B cell (primary cell): ENCODE measurements at regions not wholly inside any gene's neighbourhood (a gene's known extent, or its start where the extent isn't known, plus 50 kb on each side); places are given as distances from the start of the nearest gene placed in this dataset.

Experiments
- ATAC-seq: fragments of 200-7000 bp; cut with Tn5 transposase; one replicate; pipeline ENCODE4 v1.10.0; 2021; ENCODE audit warnings: low read depth, mild to moderate bottlenecking, moderate number of reproducible peaks, moderate library complexity
- CTCF ChIA-PET: fragments of 350-600 bp; sonication (Branson Sonifier 250); formaldehyde crosslinking; loops from one replicate; lab custom pipeline; 2021; ENCODE audit warnings: antibody characterized with exemption, inconsistent platforms; lab: Charles Lee
- POLR2A ChIA-PET: fragments of 350-600 bp; sonication (Branson Sonifier 250); formaldehyde crosslinking; loops from one replicate; lab custom pipeline; 2021; ENCODE audit warnings: antibody characterized with exemption; lab: Charles Lee
- DNase-seq: peaks from one replicate; pipeline ENCODE4 v3.0.0; 2013
- H2AFZ ChIP-seq: 2 replicates; pipeline ENCODE4 v1.6.1; 2012; ENCODE audit warnings: mild to moderate bottlenecking, low read depth, low read length; ENCODE audit not compliant: insufficient read depth, poor library complexity, severe bottlenecking
- H3K27ac ChIP-seq, 2 donors: 1 replicate in 1 of 2; 2 replicates in 1 of 2; pipeline ENCODE4 v1.5.1; 2012 to 2013; ENCODE audit warnings: low read length in 2 of 2, mild to moderate bottlenecking in 2 of 2, moderate library complexity in 1 of 2
- H3K27me3 ChIP-seq, 4 experiments: fragments of 200-600 bp in 1 of 4; sonication (generic) in 1 of 4; replicated peaks in 1 of 4; 1 replicate in 2 of 4; 2 replicates in 2 of 4; pipeline versions ENCODE4 v1.6.1 to v1.7.0; 2013 to 2016; ENCODE audit warnings: low read length in 3 of 4, mild to moderate bottlenecking in 2 of 4, mixed read lengths in 1 of 4, moderate library complexity in 1 of 4; ENCODE audit not compliant: insufficient read depth in 4 of 4, control insufficient read depth in 3 of 4; ENCODE audit errors: control extremely low read depth in 1 of 4
- H3K36me3 ChIP-seq, 2 experiments: replicated peaks in 1 of 2; 1 replicate in 1 of 2; 2 replicates in 1 of 2; pipeline versions ENCODE4 v1.6.1 to v1.7.1; 2013; ENCODE audit warnings: low read length in 1 of 2; ENCODE audit not compliant: insufficient read depth in 2 of 2, control insufficient read depth in 1 of 2; ENCODE audit errors: control extremely low read depth in 1 of 2, extremely low read depth in 1 of 2
- H3K4me1 ChIP-seq, 2 donors: fragments of 200-600 bp in 1 of 2; sonication (generic) in 1 of 2; 1 replicate in 1 of 2; 2 replicates in 1 of 2; pipeline versions ENCODE4 v1.5.1 to v1.6.1; 2013 to 2017; ENCODE audit warnings: low read length in 2 of 2; ENCODE audit not compliant: control insufficient read depth in 2 of 2, insufficient read depth in 2 of 2
- H3K4me2 ChIP-seq: replicated peaks from 2 replicates; pipeline ENCODE3; 2012; ENCODE audit warnings: mild to moderate bottlenecking, low read depth, low read length; ENCODE audit not compliant: poor library complexity, severe bottlenecking
- H3K4me3 ChIP-seq, 5 experiments: fragments of 200-600 bp in 1 of 5; sonication (generic) in 1 of 5; 1 replicate in 3 of 5; 2 replicates in 2 of 5; pipeline versions ENCODE4 v1.5.1 to v1.7.0; 2011 to 2016; ENCODE audit warnings: low read length in 4 of 5, mild to moderate bottlenecking in 4 of 5, low read depth in 2 of 5, control low read depth in 1 of 5, moderate library complexity in 1 of 5; ENCODE audit not compliant: insufficient read depth in 1 of 5; ENCODE audit errors: control extremely low read depth in 1 of 5, extremely low read depth in 1 of 5
- H3K79me2 ChIP-seq: fragments of 200-600 bp; sonication (generic); one replicate; pipeline ENCODE4 v1.6.0; 2016; ENCODE audit warnings: low read length; ENCODE audit not compliant: control insufficient read depth, insufficient read depth
- H3K9ac ChIP-seq: fragments of 200-600 bp; sonication (generic); 2 replicates; pipeline ENCODE4 v1.6.1; 2017; ENCODE audit warnings: mild to moderate bottlenecking, low read length, moderate library complexity
- H3K9me3 ChIP-seq, 3 donors: one replicate each; pipeline versions ENCODE4 v1.6.1 to v1.7.1; 2013; ENCODE audit warnings: low read length in 2 of 3; ENCODE audit not compliant: control insufficient read depth in 2 of 3, insufficient read depth in 1 of 3; ENCODE audit errors: control extremely low read depth in 1 of 3
- H4K20me1 ChIP-seq: 2 replicates; pipeline ENCODE4 v1.6.0; 2012; ENCODE audit warnings: mild to moderate bottlenecking, low read length; ENCODE audit not compliant: insufficient read depth, control insufficient read depth, poor library complexity, severe bottlenecking
- H3K27ac Mint-ChIP-seq: one replicate; pipeline ENCODE4 v1.8.0; 2021; ENCODE audit warnings: mixed read lengths
- H3K27me3 Mint-ChIP-seq: one replicate; pipeline ENCODE4 v1.8.0; 2021; ENCODE audit warnings: mixed read lengths
- H3K4me1 Mint-ChIP-seq: one replicate; pipeline ENCODE4 v1.8.0; 2021; ENCODE audit warnings: mixed read lengths
- H3K4me3 Mint-ChIP-seq: one replicate; pipeline ENCODE4 v1.8.0; 2021; ENCODE audit warnings: mixed read lengths
- H3K9me3 Mint-ChIP-seq: one replicate; pipeline ENCODE4 v1.8.0; 2022; ENCODE audit warnings: mixed read lengths; ENCODE audit not compliant: insufficient read depth
- EZH2 ChIP-seq: IDR thresholded peaks from 2 replicates; pipeline ENCODE4 v1.6.1; 2012; ENCODE audit warnings: borderline replicate concordance, low read depth, mild to moderate bottlenecking, moderate library complexity, low read length; ENCODE audit not compliant: insufficient read depth, poor library complexity, severe bottlenecking
- WGBS: methylation state at CpG from one replicate; pipeline ENCODE4 v1.1.5; 2013; ENCODE audit warnings: missing lambda C conversion rate; ENCODE audit not compliant: insufficient coverage; 5-methylcytosine and 5-hydroxymethylcytosine counted together
- intact Hi-C: fragments of 100-400 bp; cut with micrococcal nuclease; formaldehyde crosslinking; loops from one replicate; pipeline ENCODE4 v1.10.0; 2022
- TF ChIP-seq, protein P1 (sequence below): fragments of 200-600 bp; IDR thresholded peaks from one replicate; pipeline ENCODE4 v1.8.0; 2022; ENCODE audit warnings: antibody characterized with exemption, mild to moderate bottlenecking

DNA sequence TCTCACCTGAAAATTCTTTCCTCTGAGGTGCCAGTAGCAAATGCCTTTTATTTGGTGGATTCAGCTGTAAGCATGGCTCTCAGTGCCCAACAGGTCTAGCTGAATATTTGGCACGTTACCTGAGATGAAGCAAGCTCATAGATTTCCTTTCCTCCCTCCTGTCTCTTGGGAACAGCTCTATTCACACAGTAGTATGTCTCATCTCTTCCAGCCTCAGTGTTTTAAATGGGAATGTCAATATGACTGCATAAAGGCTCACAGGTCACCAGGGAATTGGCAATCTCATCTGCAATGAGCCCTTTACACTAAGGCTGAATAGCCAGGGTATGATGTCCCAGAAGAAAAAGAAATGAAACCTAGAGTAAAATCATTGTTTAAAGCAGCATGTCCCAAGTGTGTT lies 733.5 kb downstream of the NTRK3 start:
- Mint-ChIP-seq H3K4me1 (no peaks in the 10 kb centered on the region), H3K27ac (no peak overlapping the region), H3K27me3 (no peaks in the 10 kb centered on the region), H3K9me3 (peaks cover 11% of the 10 kb centered on the region), H3K4me3 (no peak overlapping the region)
- Histone ChIP-seq H3K36me3 (no peaks in the 10 kb centered on the region), H3K27ac (no peak overlapping the region), H3K4me3 (no peak overlapping the region), H3K79me2 (no peaks in the 10 kb centered on the region), H2AFZ (no peak overlapping the region), H3K9me3 (no peaks in the 10 kb centered on the region), H3K27me3 (no peaks in the 10 kb centered on the region), H3K4me2 (no peak overlapping the region), H4K20me1 (no peaks in the 10 kb centered on the region), H3K9ac (no peak overlapping the region), H3K4me1 (no peaks in the 10 kb centered on the region)
- ATAC-seq (no peak), DNase-seq (no peak)
- WGBS, result no CpG with 5 or more reads among the region's 1 CpG
- TF ChIP-seq, protein P1, sequence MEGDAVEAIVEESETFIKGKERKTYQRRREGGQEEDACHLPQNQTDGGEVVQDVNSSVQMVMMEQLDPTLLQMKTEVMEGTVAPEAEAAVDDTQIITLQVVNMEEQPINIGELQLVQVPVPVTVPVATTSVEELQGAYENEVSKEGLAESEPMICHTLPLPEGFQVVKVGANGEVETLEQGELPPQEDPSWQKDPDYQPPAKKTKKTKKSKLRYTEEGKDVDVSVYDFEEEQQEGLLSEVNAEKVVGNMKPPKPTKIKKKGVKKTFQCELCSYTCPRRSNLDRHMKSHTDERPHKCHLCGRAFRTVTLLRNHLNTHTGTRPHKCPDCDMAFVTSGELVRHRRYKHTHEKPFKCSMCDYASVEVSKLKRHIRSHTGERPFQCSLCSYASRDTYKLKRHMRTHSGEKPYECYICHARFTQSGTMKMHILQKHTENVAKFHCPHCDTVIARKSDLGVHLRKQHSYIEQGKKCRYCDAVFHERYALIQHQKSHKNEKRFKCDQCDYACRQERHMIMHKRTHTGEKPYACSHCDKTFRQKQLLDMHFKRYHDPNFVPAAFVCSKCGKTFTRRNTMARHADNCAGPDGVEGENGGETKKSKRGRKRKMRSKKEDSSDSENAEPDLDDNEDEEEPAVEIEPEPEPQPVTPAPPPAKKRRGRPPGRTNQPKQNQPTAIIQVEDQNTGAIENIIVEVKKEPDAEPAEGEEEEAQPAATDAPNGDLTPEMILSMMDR, result no peak
- TF ChIP-seq EZH2, result no peak
- ChIA-PET CTCF (no interaction called here), POLR2A (no interaction called here)
- intact Hi-C loops, result no loop called here

DNA sequence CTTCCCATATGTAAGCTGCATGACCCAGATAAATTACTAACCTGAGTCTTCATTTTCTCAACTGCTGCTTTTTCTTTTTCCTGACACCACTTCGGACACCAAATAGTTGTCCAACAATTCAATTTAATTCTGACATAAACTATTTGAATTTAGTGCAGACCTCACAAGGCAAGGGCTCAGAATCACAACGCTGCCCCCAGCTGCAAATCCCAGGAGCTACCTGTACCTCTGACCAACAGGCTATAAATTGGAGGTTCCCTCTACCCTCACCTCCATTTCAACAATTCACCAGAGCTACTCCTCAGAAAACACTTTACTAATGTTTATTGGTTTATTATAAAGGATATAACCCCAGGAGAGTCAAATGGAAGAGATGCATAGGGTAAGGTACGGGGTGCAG lies 737.6 kb downstream of the NTRK3 start:
- POLR2A ChIA-PET, result no interaction called here

More for the DNA sequence above, 737.6 kb downstream of the NTRK3 start:
- Histone ChIP-seq H3K4me2 (no peak overlapping the region), H3K27ac (no peak overlapping the region), H2AFZ (no peak overlapping the region), H3K36me3 (no peaks in the 10 kb centered on the region), H3K9me3 (no peaks in the 10 kb centered on the region), H4K20me1 (no peaks in the 10 kb centered on the region), H3K4me3 (no peak overlapping the region), H3K9ac (no peak overlapping the region), H3K27me3 (no peaks in the 10 kb centered on the region), H3K79me2 (no peaks in the 10 kb centered on the region), H3K4me1 (no peaks in the 10 kb centered on the region)
- Mint-ChIP-seq H3K27me3 (no peaks in the 10 kb centered on the region), H3K4me3 (no peak overlapping the region), H3K27ac (no peak overlapping the region), H3K9me3 (peaks cover 8% of the 10 kb centered on the region), H3K4me1 (no peaks in the 10 kb centered on the region)
- CTCF ChIA-PET, result no interaction called here
- TF ChIP-seq, protein P1, result no peak
- TF ChIP-seq EZH2, result no peak
- DNase-seq (no peak), ATAC-seq (no peak)
- intact Hi-C loops, result no loop called here
- 94% methylated on average over 2 of the region's 3 CpGs for WGBS
